ENCODE measurements at regions not wholly inside any gene's neighbourhood (a gene's known extent, or its start where the extent isn't known, plus 50 kb on each side); places are given as distances from the start of the nearest gene placed in this dataset.
"Not testable (repeated sequence)": the region's sequence is repeated elsewhere in the genome, so short reads cannot be mapped to it uniquely, and the experiment has no call there.

- TF ChIP-seq, protein P1, sequence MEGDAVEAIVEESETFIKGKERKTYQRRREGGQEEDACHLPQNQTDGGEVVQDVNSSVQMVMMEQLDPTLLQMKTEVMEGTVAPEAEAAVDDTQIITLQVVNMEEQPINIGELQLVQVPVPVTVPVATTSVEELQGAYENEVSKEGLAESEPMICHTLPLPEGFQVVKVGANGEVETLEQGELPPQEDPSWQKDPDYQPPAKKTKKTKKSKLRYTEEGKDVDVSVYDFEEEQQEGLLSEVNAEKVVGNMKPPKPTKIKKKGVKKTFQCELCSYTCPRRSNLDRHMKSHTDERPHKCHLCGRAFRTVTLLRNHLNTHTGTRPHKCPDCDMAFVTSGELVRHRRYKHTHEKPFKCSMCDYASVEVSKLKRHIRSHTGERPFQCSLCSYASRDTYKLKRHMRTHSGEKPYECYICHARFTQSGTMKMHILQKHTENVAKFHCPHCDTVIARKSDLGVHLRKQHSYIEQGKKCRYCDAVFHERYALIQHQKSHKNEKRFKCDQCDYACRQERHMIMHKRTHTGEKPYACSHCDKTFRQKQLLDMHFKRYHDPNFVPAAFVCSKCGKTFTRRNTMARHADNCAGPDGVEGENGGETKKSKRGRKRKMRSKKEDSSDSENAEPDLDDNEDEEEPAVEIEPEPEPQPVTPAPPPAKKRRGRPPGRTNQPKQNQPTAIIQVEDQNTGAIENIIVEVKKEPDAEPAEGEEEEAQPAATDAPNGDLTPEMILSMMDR (IDR thresholded peaks at IDR 0.05; ENCODE audit: control insufficient read depth, extremely low read depth, insufficient read depth): no peak
- H3K4me3 ChIP-seq (ENCODE audit: low read depth, low read length): no peak overlapping the region
- DNase-seq (ENCODE audit: low read depth): no peak
Measured at GRCh38 chr3:106848099-106848498, 529.1 kb upstream of the CCDC54 start.

- H3K4me3 ChIP-seq (ENCODE audit: low read depth, low read length): no peak overlapping the region
- DNase-seq (ENCODE audit: low read depth): no peak
- TF ChIP-seq, protein P1 (IDR thresholded peaks at IDR 0.05; ENCODE audit: control insufficient read depth, extremely low read depth, insufficient read depth): no peak
Measured at GRCh38 chr3:106850437-106850836, 526.8 kb upstream of the CCDC54 start.

GRCh38 chr3:106858321-106858720 lies 518.9 kb upstream of the CCDC54 start:
- not testable (repeated sequence) for DNase-seq (ENCODE audit: low read depth); H3K4me3 ChIP-seq (ENCODE audit: low read depth, low read length)

- TF ChIP-seq, protein P1 (IDR thresholded peaks at IDR 0.05; ENCODE audit: control insufficient read depth, extremely low read depth, insufficient read depth): no peak
- no peak for DNase-seq (ENCODE audit: low read depth)
- H3K4me3 ChIP-seq (ENCODE audit: low read depth, low read length): no peak overlapping the region
Measured at GRCh38 chr3:106860182-106860581, 517.1 kb upstream of the CCDC54 start.

- DNase-seq (ENCODE audit: low read depth): peak; percentile 4
- TF ChIP-seq, protein P1 (IDR thresholded peaks at IDR 0.05; ENCODE audit: control insufficient read depth, extremely low read depth, insufficient read depth): peak; percentile 52
- no peak overlapping the region for H3K4me3 ChIP-seq (ENCODE audit: low read depth, low read length)
Measured at GRCh38 chr3:106862067-106862466, 515.2 kb upstream of the CCDC54 start.

DNA sequence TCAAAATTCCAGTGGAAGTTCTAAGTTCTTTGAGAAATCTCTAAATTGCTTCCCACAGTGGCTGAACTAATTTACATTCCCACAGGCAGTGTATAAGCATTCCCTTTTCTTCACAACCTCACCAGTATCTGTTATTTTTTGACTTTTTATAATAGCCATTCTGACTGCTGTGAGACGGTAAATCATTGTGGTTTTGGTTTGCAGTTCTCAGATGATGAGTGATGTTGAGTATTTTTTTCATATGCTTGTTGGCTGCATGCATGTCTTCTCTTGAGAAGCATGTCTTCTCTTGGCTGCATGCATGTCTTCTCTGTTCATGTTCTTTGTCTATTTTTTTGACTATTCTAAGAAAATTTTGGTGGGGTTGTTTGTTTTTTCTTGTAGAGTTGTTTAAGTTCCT lies 499.6 kb upstream of the CCDC54 start:
- TF ChIP-seq, protein P1 (IDR thresholded peaks at IDR 0.05; ENCODE audit: control insufficient read depth, extremely low read depth, insufficient read depth): no peak
- no peak overlapping the region for H3K4me3 ChIP-seq (ENCODE audit: low read depth, low read length)
- DNase-seq (ENCODE audit: low read depth): no peak

DNA sequence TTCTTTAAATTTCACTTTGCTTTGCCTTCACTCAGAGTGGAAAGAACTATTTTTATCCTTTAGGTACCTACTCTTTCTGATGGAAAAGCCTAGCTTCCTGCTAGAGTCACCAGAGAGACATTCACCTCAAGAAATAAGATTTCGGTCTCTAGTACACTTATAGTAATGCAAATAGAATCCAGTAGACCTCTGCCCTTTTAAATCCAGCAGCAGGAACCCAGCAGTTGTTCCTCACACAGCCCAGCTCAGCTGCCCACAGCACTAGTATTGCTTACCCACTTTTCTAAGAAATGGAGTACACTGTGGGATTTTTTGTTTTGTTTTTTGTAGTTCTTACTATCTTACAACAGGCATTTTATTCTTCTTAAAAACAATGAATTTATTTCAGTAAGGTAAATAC lies 497.0 kb upstream of the CCDC54 start:
- TF ChIP-seq, protein P1 (IDR thresholded peaks at IDR 0.05; ENCODE audit: control insufficient read depth, extremely low read depth, insufficient read depth): no peak
- no peak for DNase-seq (ENCODE audit: low read depth)
- H3K4me3 ChIP-seq (ENCODE audit: low read depth, low read length): no peak overlapping the region

Measured in LNCaP clone FGC (cell line).